ENCODE measurements at regions not wholly inside any gene's neighbourhood (a gene's known extent, or its start where the extent isn't known, plus 50 kb on each side); places are given as distances from the start of the nearest gene placed in this dataset.
A peak's percentile ranks its signal among the peaks of the same experiment; 100 is the strongest.

DNA sequence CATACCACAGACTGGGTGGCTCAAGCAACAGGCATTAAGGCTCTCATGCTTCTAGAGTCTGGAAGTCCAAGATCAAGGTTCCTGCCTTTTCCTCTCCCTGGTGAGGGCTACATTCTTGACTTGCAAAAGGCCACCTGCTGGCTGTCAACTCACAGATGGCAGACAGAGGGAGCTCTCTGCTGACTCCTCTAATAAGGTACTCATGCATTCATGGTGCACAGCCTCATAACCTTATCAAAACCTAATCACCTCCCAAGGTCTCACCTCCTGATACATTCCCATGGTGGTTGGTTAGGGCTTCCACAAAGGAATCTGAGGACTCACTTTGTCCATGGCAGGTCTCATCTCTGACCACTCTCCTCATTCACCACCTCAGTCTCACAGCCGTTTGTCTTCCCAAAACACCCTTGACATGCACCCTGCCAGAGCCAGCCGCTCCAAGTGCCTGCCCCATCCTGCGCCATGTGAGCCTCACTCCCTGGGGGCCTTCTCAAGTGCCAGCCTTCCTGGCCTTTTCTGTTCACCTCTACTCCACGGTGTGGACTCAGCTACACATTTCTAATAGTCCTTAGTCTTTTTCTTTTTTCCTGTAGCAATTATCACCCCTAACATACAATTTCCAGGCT is 400.3 kb upstream of the ADARB2 start:
- Histone ChIP-seq H3K9me2 (ENCODE audit: insufficient read depth, low read length) (no peaks in the 10 kb centered on the region), H3K4me2 (ENCODE audit: low read length) (no peak overlapping the region), H3K9me3 (ENCODE audit: low read length) (no peaks in the 10 kb centered on the region), H2AFZ (ENCODE audit: low read length) (no peak overlapping the region), H3K4me3 (ENCODE audit: low read depth, low read length, poor library complexity, severe bottlenecking) (no peak overlapping the region), H3K27ac (ENCODE audit: low read depth, low read length, poor library complexity, severe bottlenecking) (no peak overlapping the region), H3K36me3 (ENCODE audit: insufficient read depth, low read length) (no peaks in the 10 kb centered on the region), H3K4me1 (ENCODE audit: insufficient read depth, low read length, poor library complexity, severe bottlenecking) (no peaks in the 10 kb centered on the region), H4K20me1 (ENCODE audit: insufficient read depth, low read length) (no peaks in the 10 kb centered on the region), H3K79me2 (ENCODE audit: insufficient read depth, low read depth, low read length) (no peaks in the 10 kb centered on the region)
- BruUV-seq (replicated peaks) = no TSS peak
- intact Hi-C loops (cut with micrococcal nuclease; ENCODE audit: unreplicated experiment) = no loop called here
- ChIA-PET POLR2A (interaction anchor here (0.7 kb wide), 1 partner anchor 27 kb away, joined by 3 read pairs; no protein-coding TSS in a partner anchor), CTCF (ENCODE audit: unreplicated experiment) (no interaction called here)
- DNase-seq (ENCODE audit: low spot score) = peak; percentile 27
- TF ChIP-seq EZH2phosphoT487 (IDR thresholded peaks at IDR 0.05; ENCODE audit: borderline replicate concordance, low read depth, low read length) = no peak
- TF ChIP-seq, protein P1, sequence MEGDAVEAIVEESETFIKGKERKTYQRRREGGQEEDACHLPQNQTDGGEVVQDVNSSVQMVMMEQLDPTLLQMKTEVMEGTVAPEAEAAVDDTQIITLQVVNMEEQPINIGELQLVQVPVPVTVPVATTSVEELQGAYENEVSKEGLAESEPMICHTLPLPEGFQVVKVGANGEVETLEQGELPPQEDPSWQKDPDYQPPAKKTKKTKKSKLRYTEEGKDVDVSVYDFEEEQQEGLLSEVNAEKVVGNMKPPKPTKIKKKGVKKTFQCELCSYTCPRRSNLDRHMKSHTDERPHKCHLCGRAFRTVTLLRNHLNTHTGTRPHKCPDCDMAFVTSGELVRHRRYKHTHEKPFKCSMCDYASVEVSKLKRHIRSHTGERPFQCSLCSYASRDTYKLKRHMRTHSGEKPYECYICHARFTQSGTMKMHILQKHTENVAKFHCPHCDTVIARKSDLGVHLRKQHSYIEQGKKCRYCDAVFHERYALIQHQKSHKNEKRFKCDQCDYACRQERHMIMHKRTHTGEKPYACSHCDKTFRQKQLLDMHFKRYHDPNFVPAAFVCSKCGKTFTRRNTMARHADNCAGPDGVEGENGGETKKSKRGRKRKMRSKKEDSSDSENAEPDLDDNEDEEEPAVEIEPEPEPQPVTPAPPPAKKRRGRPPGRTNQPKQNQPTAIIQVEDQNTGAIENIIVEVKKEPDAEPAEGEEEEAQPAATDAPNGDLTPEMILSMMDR (conservative IDR thresholded peaks at IDR 0.05; ENCODE audit: low read length) = peak; percentile 75

DNA sequence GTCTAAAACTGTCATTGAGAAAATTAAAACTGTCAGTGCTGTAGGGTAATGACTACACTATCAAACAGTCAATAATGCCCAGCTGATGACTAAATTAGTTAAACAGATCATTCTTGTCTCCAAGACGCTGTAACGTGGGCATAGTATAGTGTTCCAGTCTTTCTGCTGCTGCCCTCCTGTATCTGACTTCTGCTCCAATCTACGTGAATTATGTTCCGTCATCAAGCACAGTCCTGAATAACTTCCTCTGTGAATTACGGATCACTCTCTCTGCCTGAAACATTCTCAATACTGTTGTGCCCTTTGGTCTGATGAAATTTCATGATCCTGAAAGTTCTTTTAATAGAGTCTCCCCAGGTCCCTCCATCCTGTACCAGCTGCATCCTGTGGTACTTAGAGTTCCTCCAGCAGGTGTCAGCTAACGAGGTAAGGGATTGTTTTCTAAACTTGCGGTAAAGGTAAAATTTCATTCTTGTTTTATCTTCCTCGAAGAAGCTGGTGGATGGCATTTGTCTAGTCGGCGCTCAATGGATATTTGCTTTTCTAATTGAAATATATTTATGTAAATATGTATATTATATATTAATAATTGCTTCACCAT is 393.5 kb upstream of the ADARB2 start:
- no TSS peak for BruUV-seq (replicated peaks)
- Histone ChIP-seq H2AFZ (ENCODE audit: low read length) (no peak overlapping the region), H3K4me2 (ENCODE audit: low read length) (no peak overlapping the region), H3K79me2 (ENCODE audit: insufficient read depth, low read depth, low read length) (no peaks in the 10 kb centered on the region), H4K20me1 (ENCODE audit: insufficient read depth, low read length) (no peaks in the 10 kb centered on the region), H3K9me2 (ENCODE audit: insufficient read depth, low read length) (no peaks in the 10 kb centered on the region), H3K27ac (ENCODE audit: low read depth, low read length, poor library complexity, severe bottlenecking) (no peak overlapping the region), H3K4me3 (ENCODE audit: low read depth, low read length, poor library complexity, severe bottlenecking) (no peak overlapping the region), H3K36me3 (ENCODE audit: insufficient read depth, low read length) (no peaks in the 10 kb centered on the region), H3K9me3 (ENCODE audit: low read length) (no peaks in the 10 kb centered on the region), H3K4me1 (ENCODE audit: insufficient read depth, low read length, poor library complexity, severe bottlenecking) (no peaks in the 10 kb centered on the region)
- intact Hi-C loops (cut with micrococcal nuclease; ENCODE audit: unreplicated experiment) = no loop called here
- DNase-seq (ENCODE audit: low spot score) = no peak
- TF ChIP-seq, protein P1 (conservative IDR thresholded peaks at IDR 0.05; ENCODE audit: low read length) = no peak
- no peak for TF ChIP-seq EZH2phosphoT487 (IDR thresholded peaks at IDR 0.05; ENCODE audit: borderline replicate concordance, low read depth, low read length)
- ChIA-PET POLR2A (interaction anchor here (0.6 kb wide), 1 partner anchor 12 kb away, joined by 3 read pairs; no protein-coding TSS in a partner anchor), CTCF (ENCODE audit: unreplicated experiment) (no interaction called here)

DNA sequence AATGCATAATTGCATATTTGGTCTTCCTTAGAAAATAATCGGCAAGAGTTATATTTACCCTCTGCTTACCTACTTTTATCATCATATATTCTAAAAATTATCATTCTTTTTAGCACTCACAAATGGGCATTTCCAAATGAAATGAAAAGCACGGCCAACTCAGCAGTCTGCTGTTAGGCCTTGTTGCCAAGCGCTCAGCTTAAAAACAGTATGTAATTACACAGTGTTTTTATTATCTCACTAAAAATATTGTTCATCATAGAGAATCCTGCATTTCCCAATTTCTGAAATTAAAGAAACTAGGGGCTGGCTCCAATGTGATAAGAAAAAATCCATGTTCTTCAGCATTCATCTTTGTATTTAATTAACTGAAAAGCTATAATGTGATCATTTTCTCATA is 391.7 kb upstream of the ADARB2 start:
- no peak for DNase-seq (ENCODE audit: low spot score)
- Histone ChIP-seq H3K27ac (ENCODE audit: low read depth, low read length, poor library complexity, severe bottlenecking) (no peak overlapping the region), H3K4me1 (ENCODE audit: insufficient read depth, low read length, poor library complexity, severe bottlenecking) (no peaks in the 10 kb centered on the region), H3K4me2 (ENCODE audit: low read length) (no peak overlapping the region), H3K36me3 (ENCODE audit: insufficient read depth, low read length) (no peaks in the 10 kb centered on the region), H3K79me2 (ENCODE audit: insufficient read depth, low read depth, low read length) (no peaks in the 10 kb centered on the region), H4K20me1 (ENCODE audit: insufficient read depth, low read length) (no peaks in the 10 kb centered on the region), H3K9me3 (ENCODE audit: low read length) (no peaks in the 10 kb centered on the region), H2AFZ (ENCODE audit: low read length) (no peak overlapping the region), H3K4me3 (ENCODE audit: low read depth, low read length, poor library complexity, severe bottlenecking) (no peak overlapping the region), H3K9me2 (ENCODE audit: insufficient read depth, low read length) (no peaks in the 10 kb centered on the region)
- POLR2A ChIA-PET = interaction anchor here (0.7 kb wide), 1 partner anchor 10 kb away, joined by 3 read pairs; no protein-coding TSS in a partner anchor
- BruUV-seq (replicated peaks) = no TSS peak
- intact Hi-C loops (cut with micrococcal nuclease; ENCODE audit: unreplicated experiment) = no loop called here
- CTCF ChIA-PET (ENCODE audit: unreplicated experiment) = no interaction called here
- no peak for TF ChIP-seq EZH2phosphoT487 (IDR thresholded peaks at IDR 0.05; ENCODE audit: borderline replicate concordance, low read depth, low read length)
- TF ChIP-seq, protein P1 (conservative IDR thresholded peaks at IDR 0.05; ENCODE audit: low read length) = no peak
